Panc1 (cell line): ENCODE measurements at regions not wholly inside any gene's neighbourhood (a gene's known extent, or its start where the extent isn't known, plus 50 kb on each side); places are given as distances from the start of the nearest gene placed in this dataset.

Source experiments
- POLR2AphosphoS5 ChIP-seq: IDR thresholded peaks from 2 replicates; pipeline ENCODE4 v1.6.1; 2012; ENCODE audit warnings: mild to moderate bottlenecking, low read depth, low read length, moderate library complexity
- REST ChIP-seq, 2 experiments: IDR thresholded peaks; 2 replicates each; pipeline ENCODE4 v1.6.1; 2011 to 2012; ENCODE audit warnings: low read depth in 2 of 2, control low read depth in 1 of 2, low read length in 1 of 2, mild to moderate bottlenecking in 1 of 2, moderate library complexity in 1 of 2; ENCODE audit not compliant: insufficient read depth in 1 of 2
- SIN3A ChIP-seq: IDR thresholded peaks from 2 replicates; pipeline ENCODE4 v1.6.1; 2012; ENCODE audit warnings: low read depth, mild to moderate bottlenecking, low read length, moderate library complexity, borderline replicate concordance; ENCODE audit not compliant: insufficient read depth
- TCF7L2 ChIP-seq: IDR thresholded peaks from 2 replicates; pipeline ENCODE4 v1.6.1; 2011; ENCODE audit warnings: mild to moderate bottlenecking, low read depth, low read length, inconsistent platforms
- TF ChIP-seq, protein P1 (sequence below): fragments of 450-650 bp; IDR thresholded peaks from 2 replicates; pipeline ENCODE4 v1.5.1; 2017; ENCODE audit warnings: mild to moderate bottlenecking

DNA sequence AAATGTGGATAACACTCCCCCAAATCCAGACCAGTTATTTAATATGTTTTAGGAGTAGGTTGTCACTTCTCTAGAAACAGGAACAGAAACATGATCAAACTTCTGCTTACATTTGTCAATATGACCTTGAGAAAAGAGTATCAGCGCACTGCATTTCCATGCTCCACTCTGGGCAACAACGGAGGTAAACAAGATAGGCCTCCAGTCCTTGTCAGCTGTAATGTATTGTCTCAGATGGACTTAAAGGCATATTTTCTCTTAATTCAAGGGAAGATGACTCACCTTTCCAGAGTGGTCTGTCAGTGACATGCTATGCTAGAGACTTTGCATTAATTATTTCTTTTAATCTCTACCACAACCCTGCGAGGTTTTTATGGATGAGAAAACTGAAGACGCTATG lies 51.6 kb upstream of the TCF12 start:
- TF ChIP-seq, protein P1, sequence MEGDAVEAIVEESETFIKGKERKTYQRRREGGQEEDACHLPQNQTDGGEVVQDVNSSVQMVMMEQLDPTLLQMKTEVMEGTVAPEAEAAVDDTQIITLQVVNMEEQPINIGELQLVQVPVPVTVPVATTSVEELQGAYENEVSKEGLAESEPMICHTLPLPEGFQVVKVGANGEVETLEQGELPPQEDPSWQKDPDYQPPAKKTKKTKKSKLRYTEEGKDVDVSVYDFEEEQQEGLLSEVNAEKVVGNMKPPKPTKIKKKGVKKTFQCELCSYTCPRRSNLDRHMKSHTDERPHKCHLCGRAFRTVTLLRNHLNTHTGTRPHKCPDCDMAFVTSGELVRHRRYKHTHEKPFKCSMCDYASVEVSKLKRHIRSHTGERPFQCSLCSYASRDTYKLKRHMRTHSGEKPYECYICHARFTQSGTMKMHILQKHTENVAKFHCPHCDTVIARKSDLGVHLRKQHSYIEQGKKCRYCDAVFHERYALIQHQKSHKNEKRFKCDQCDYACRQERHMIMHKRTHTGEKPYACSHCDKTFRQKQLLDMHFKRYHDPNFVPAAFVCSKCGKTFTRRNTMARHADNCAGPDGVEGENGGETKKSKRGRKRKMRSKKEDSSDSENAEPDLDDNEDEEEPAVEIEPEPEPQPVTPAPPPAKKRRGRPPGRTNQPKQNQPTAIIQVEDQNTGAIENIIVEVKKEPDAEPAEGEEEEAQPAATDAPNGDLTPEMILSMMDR: no peak
- TF ChIP-seq POLR2AphosphoS5: no peak
- no peak for TF ChIP-seq TCF7L2
- TF ChIP-seq REST (IDR thresholded peaks at IDR 0.05; ENCODE audit: insufficient read depth in 1 of 2, low read depth in 2 of 2, low read length in 1 of 2): no peak
- TF ChIP-seq SIN3A: no peak
